ENCODE measurements at regions not wholly inside any gene's neighbourhood (a gene's known extent, or its start where the extent isn't known, plus 50 kb on each side); places are given as distances from the start of the nearest gene placed in this dataset.

- H3K4me3 ChIP-seq, result no peak overlapping the region
- H3K27me3 ChIP-seq (ENCODE audit: control insufficient read depth in 3 of 3, insufficient read depth in 3 of 3, low read length in 2 of 3), result no peaks in the 10 kb centered on the region
- peak in 2 of 3 donors; percentile 63 to 67 for DNase-seq
- no peak for TF ChIP-seq CTCF (IDR thresholded peaks at IDR 0.05; ENCODE audit: control extremely low read depth, extremely low read depth)
- H3K9me3 ChIP-seq (ENCODE audit: control insufficient read depth in 4 of 4, insufficient read depth in 3 of 4, low read length in 3 of 4), result no peaks in the 10 kb centered on the region
- no peak overlapping the region for H3K27ac ChIP-seq (ENCODE audit: low read depth in 1 of 2, low read length in 1 of 2)
- no peak overlapping the region for H3K9ac ChIP-seq (ENCODE audit: insufficient read depth in 1 of 2, low read length in 2 of 2)
- peak; percentile 27 for ATAC-seq (ENCODE audit: insufficient read depth, low FRiP score)
- WGBS, 2 donors, result 71 to 83% methylated on average over 3 of the region's 3 CpGs
- peaks cover 0 to 17% (median 4%) of the 10 kb centered on the region in 5 donors for H3K4me1 ChIP-seq (ENCODE audit: control insufficient read depth in 5 of 5, insufficient read depth in 5 of 5, low read length in 5 of 5)
- H3K36me3 ChIP-seq (ENCODE audit: control insufficient read depth in 4 of 4, insufficient read depth in 4 of 4, low read length in 4 of 4), result no peaks in the 10 kb centered on the region
These were observed 81.7 kb downstream of the FAM217A start for GRCh38 chr6:3997177-3997770.

- ATAC-seq (ENCODE audit: insufficient read depth, low FRiP score), result no peak
These were observed 78.9 kb downstream of the FAM217A start for GRCh38 chr6:3999800-4000661.

GRCh38 chr6:4004249-4004648, 74.7 kb downstream of the FAM217A start:
- Histone ChIP-seq H3K36me3 (ENCODE audit: control insufficient read depth in 4 of 4, insufficient read depth in 4 of 4, low read length in 4 of 4) (peaks cover 0 to 2% (median 0%) of the 10 kb centered on the region in 4 donors), H3K27me3 (ENCODE audit: control insufficient read depth in 3 of 3, insufficient read depth in 3 of 3, low read length in 2 of 3) (no peaks in the 10 kb centered on the region), H3K4me3 (no peak overlapping the region), H3K9ac (ENCODE audit: insufficient read depth in 1 of 2, low read length in 2 of 2) (no peak overlapping the region), H3K4me1 (ENCODE audit: control insufficient read depth in 5 of 5, insufficient read depth in 5 of 5, low read length in 5 of 5) (peaks cover 0 to 6% (median 3%) of the 10 kb centered on the region in 5 donors), H3K9me3 (ENCODE audit: control insufficient read depth in 4 of 4, insufficient read depth in 3 of 4, low read length in 3 of 4) (no peaks in the 10 kb centered on the region), H3K27ac (ENCODE audit: low read depth in 1 of 2, low read length in 1 of 2) (no peak overlapping the region)
- 66 to 77% methylated on average over 3 of the region's 3 CpGs for WGBS, 2 donors
- TF ChIP-seq CTCF (IDR thresholded peaks at IDR 0.05; ENCODE audit: control extremely low read depth, extremely low read depth), result no peak
- no peak for DNase-seq
- ATAC-seq (ENCODE audit: insufficient read depth, low FRiP score), result no peak

More at GRCh38 chr6:3999800-4000661, 78.9 kb downstream of the FAM217A start:
- Histone ChIP-seq H3K4me1 (ENCODE audit: control insufficient read depth in 5 of 5, insufficient read depth in 5 of 5, low read length in 5 of 5) (peaks cover 0 to 17% (median 4%) of the 10 kb centered on the region in 5 donors), H3K4me3 (no peak overlapping the region), H3K9ac (ENCODE audit: insufficient read depth in 1 of 2, low read length in 2 of 2) (no peak overlapping the region), H3K36me3 (ENCODE audit: control insufficient read depth in 4 of 4, insufficient read depth in 4 of 4, low read length in 4 of 4) (peaks cover 0 to 2% (median 0%) of the 10 kb centered on the region in 4 donors), H3K27ac (ENCODE audit: low read depth in 1 of 2, low read length in 1 of 2) (no peak overlapping the region), H3K9me3 (ENCODE audit: control insufficient read depth in 4 of 4, insufficient read depth in 3 of 4, low read length in 3 of 4) (no peaks in the 10 kb centered on the region), H3K27me3 (ENCODE audit: control insufficient read depth in 3 of 3, insufficient read depth in 3 of 3, low read length in 2 of 3) (no peaks in the 10 kb centered on the region)
- WGBS, 2 donors, result 91 to 92% methylated on average over 4 of the region's 4 CpGs
- no peak for TF ChIP-seq CTCF (IDR thresholded peaks at IDR 0.05; ENCODE audit: control extremely low read depth, extremely low read depth)
- no peak for DNase-seq
